ENCODE measurements at regions not wholly inside any gene's neighbourhood (a gene's known extent, or its start where the extent isn't known, plus 50 kb on each side); places are given as distances from the start of the nearest gene placed in this dataset.

DNA sequence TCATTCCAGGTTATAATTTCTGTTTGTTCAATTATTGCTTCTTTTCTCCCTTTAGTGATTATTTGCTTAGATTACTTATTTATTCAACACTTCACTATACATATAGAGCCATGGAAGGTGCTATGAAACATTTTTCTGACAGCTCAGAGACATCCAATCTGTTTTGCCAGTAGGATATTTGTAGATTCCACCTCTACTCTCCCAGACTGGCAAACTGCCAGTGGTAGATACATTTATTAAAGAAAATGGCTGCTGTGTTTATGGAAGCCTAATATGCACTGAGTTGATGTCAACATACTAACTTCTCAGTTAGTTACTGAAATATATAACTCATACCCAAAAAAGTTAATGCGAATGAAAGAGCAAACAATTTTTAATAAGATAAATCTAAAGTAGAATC, 348.6 kb downstream of the TRAM1L1 start:
- Histone ChIP-seq H3K23ac (ENCODE audit: low read depth, low read length, poor library complexity) (no peak overlapping the region), H3K9me3 (replicated peaks in 1 of 2; ENCODE audit: control insufficient read depth in 2 of 2, insufficient read depth in 1 of 2, low read depth in 1 of 2, low read length in 2 of 2) (no peaks in the 10 kb centered on the region), H3K27me3 (ENCODE audit: control insufficient read depth in 3 of 3, insufficient read depth in 3 of 3, low read depth in 1 of 3, low read length in 3 of 3) (no peaks in the 10 kb centered on the region), H2BK5ac (ENCODE audit: low read length) (no peak overlapping the region), H3K4me2 (ENCODE audit: insufficient read depth, low read length, poor library complexity, severe bottlenecking) (no peak overlapping the region), H3K79me1 (ENCODE audit: low read depth, low read length) (no peaks in the 10 kb centered on the region), H2AFZ (ENCODE audit: low read length) (no peak overlapping the region), H4K8ac (ENCODE audit: low read depth, low read length) (no peak overlapping the region), H2BK12ac (ENCODE audit: low read length) (no peak overlapping the region), H2BK15ac (ENCODE audit: low read length) (no peak overlapping the region), H2BK120ac (ENCODE audit: low read depth, low read length) (no peak overlapping the region), H3K9ac (ENCODE audit: low read depth, low read length, poor library complexity) (no peak overlapping the region), H3K4me1 (ENCODE audit: control insufficient read depth in 2 of 2, insufficient read depth in 1 of 2, low read depth in 1 of 2, low read length in 2 of 2) (no peaks in the 10 kb centered on the region), H3K4me3 (ENCODE audit: low read length in 2 of 2) (no peak overlapping the region), H4K91ac (ENCODE audit: low read depth, low read length, poor library complexity) (no peak overlapping the region), H2AK5ac (ENCODE audit: low read depth, low read length) (no peak overlapping the region), H3K4ac (ENCODE audit: low read length) (no peak overlapping the region), H3K27ac (replicated peaks; ENCODE audit: low read length) (no peak overlapping the region), H3K14ac (ENCODE audit: low read length) (no peak overlapping the region), H3K36me3 (replicated peaks in 1 of 2; ENCODE audit: control insufficient read depth in 2 of 2, insufficient read depth in 2 of 2, low read length in 2 of 2) (no peaks in the 10 kb centered on the region), H3K18ac (ENCODE audit: low read length) (no peak overlapping the region)
- DNase-seq (ENCODE audit: low spot score), result no peak
- WGBS, 2 donors (ENCODE audit: extremely low coverage in 2 of 2, insufficient read length in 2 of 2, insufficient replicate concordance in 1 of 2), result no CpG with 5 or more reads among the region's 1 CpG

DNA sequence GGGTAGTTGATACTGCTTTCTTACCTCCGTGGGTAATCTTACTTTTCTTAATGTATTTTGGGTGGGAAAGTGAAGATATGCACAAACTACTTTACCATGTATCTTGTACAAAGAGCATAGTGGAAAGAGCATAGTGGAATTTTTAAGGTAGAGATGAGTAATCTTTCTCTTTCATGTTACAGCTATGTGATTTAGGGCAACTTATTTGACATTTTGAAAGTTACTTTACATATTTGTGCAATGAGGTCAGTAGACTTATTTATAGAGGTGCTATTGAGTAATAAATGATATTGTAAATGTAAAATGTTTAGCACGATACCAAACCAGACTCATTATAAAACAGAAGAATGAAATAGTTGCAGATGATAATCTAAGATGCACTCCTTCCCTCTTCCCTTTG, 351.2 kb downstream of the TRAM1L1 start:
- H3K27ac ChIP-seq (replicated peaks; ENCODE audit: low read length), result no peak overlapping the region

DNA sequence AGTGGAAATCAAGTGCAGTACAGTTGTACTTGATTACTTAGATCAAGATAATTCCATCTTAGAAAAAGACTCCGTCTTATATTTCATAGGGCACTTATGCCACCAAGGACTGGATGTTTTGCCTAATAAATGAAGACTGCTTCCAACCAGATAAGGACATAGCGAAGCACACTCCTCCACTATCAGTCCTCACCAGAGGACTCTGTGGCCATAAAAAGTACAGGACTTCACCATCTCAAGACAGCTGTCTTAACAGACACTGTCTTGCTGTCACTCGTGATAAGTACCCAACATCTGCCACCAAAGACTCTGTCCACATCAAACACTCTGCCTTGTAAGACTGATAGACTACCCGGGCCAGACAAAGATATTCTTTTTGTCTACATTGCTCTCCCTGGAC, 352.0 kb downstream of the TRAM1L1 start:
- no peak overlapping the region for H2AFZ ChIP-seq (ENCODE audit: low read length)
- no peak overlapping the region for H2BK12ac ChIP-seq (ENCODE audit: low read length)
- H2BK15ac ChIP-seq (ENCODE audit: low read length), result no peak overlapping the region
- DNase-seq (ENCODE audit: low spot score), result no peak
- H3K23ac ChIP-seq (ENCODE audit: low read depth, low read length, poor library complexity), result no peak overlapping the region
- no peak overlapping the region for H3K4me2 ChIP-seq (ENCODE audit: insufficient read depth, low read length, poor library complexity, severe bottlenecking)
- no peaks in the 10 kb centered on the region for H3K4me1 ChIP-seq (ENCODE audit: control insufficient read depth in 2 of 2, insufficient read depth in 1 of 2, low read depth in 1 of 2, low read length in 2 of 2)
- H4K91ac ChIP-seq (ENCODE audit: low read depth, low read length, poor library complexity), result no peak overlapping the region
- no peak overlapping the region for H2AK5ac ChIP-seq (ENCODE audit: low read depth, low read length)
- no peak overlapping the region for H3K4me3 ChIP-seq (ENCODE audit: low read length in 2 of 2)
- H3K14ac ChIP-seq (ENCODE audit: low read length), result no peak overlapping the region
- H4K8ac ChIP-seq (ENCODE audit: low read depth, low read length), result no peak overlapping the region
- no peak overlapping the region for H3K27ac ChIP-seq (replicated peaks; ENCODE audit: low read length)
- H3K9ac ChIP-seq (ENCODE audit: low read depth, low read length, poor library complexity), result no peak overlapping the region
- H3K36me3 ChIP-seq (replicated peaks in 1 of 2; ENCODE audit: control insufficient read depth in 2 of 2, insufficient read depth in 2 of 2, low read length in 2 of 2), result no peaks in the 10 kb centered on the region
- H2BK120ac ChIP-seq (ENCODE audit: low read depth, low read length), result no peak overlapping the region
- H3K27me3 ChIP-seq (ENCODE audit: control insufficient read depth in 3 of 3, insufficient read depth in 3 of 3, low read depth in 1 of 3, low read length in 3 of 3), result no peaks in the 10 kb centered on the region
- H3K18ac ChIP-seq (ENCODE audit: low read length), result no peak overlapping the region
- H3K4ac ChIP-seq (ENCODE audit: low read length), result no peak overlapping the region
- H2BK5ac ChIP-seq (ENCODE audit: low read length), result no peak overlapping the region
- H3K9me3 ChIP-seq (replicated peaks in 1 of 2; ENCODE audit: control insufficient read depth in 2 of 2, insufficient read depth in 1 of 2, low read depth in 1 of 2, low read length in 2 of 2), result no peaks in the 10 kb centered on the region
- no CpG with 5 or more reads among the region's 4 CpGs for WGBS, 2 donors (ENCODE audit: extremely low coverage in 2 of 2, insufficient read length in 2 of 2, insufficient replicate concordance in 1 of 2)
- H3K79me1 ChIP-seq (ENCODE audit: low read depth, low read length), result no peaks in the 10 kb centered on the region

More for the DNA sequence above, 351.2 kb downstream of the TRAM1L1 start:
- no peak overlapping the region for H2BK120ac ChIP-seq (ENCODE audit: low read depth, low read length)
- no peak overlapping the region for H3K4me3 ChIP-seq (ENCODE audit: low read length in 2 of 2)
- no peak overlapping the region for H4K8ac ChIP-seq (ENCODE audit: low read depth, low read length)
- H4K91ac ChIP-seq (ENCODE audit: low read depth, low read length, poor library complexity), result no peak overlapping the region
- no peak for DNase-seq (ENCODE audit: low spot score)
- no peak overlapping the region for H3K4ac ChIP-seq (ENCODE audit: low read length)
- no peak overlapping the region for H2AFZ ChIP-seq (ENCODE audit: low read length)
- no peak overlapping the region for H2BK5ac ChIP-seq (ENCODE audit: low read length)
- H3K4me2 ChIP-seq (ENCODE audit: insufficient read depth, low read length, poor library complexity, severe bottlenecking), result no peak overlapping the region
- H3K36me3 ChIP-seq (replicated peaks in 1 of 2; ENCODE audit: control insufficient read depth in 2 of 2, insufficient read depth in 2 of 2, low read length in 2 of 2), result no peaks in the 10 kb centered on the region
- H3K9me3 ChIP-seq (replicated peaks in 1 of 2; ENCODE audit: control insufficient read depth in 2 of 2, insufficient read depth in 1 of 2, low read depth in 1 of 2, low read length in 2 of 2), result no peaks in the 10 kb centered on the region
- H3K4me1 ChIP-seq (ENCODE audit: control insufficient read depth in 2 of 2, insufficient read depth in 1 of 2, low read depth in 1 of 2, low read length in 2 of 2), result no peaks in the 10 kb centered on the region
- no peak overlapping the region for H2BK12ac ChIP-seq (ENCODE audit: low read length)
- H2BK15ac ChIP-seq (ENCODE audit: low read length), result no peak overlapping the region
- no peak overlapping the region for H2AK5ac ChIP-seq (ENCODE audit: low read depth, low read length)
- H3K14ac ChIP-seq (ENCODE audit: low read length), result no peak overlapping the region
- no peak overlapping the region for H3K18ac ChIP-seq (ENCODE audit: low read length)
- no CpG with 5 or more reads among the region's 2 CpGs for WGBS, 2 donors (ENCODE audit: extremely low coverage in 2 of 2, insufficient read length in 2 of 2, insufficient replicate concordance in 1 of 2)
- H3K27me3 ChIP-seq (ENCODE audit: control insufficient read depth in 3 of 3, insufficient read depth in 3 of 3, low read depth in 1 of 3, low read length in 3 of 3), result no peaks in the 10 kb centered on the region
- H3K23ac ChIP-seq (ENCODE audit: low read depth, low read length, poor library complexity), result no peak overlapping the region
- no peaks in the 10 kb centered on the region for H3K79me1 ChIP-seq (ENCODE audit: low read depth, low read length)
- H3K9ac ChIP-seq (ENCODE audit: low read depth, low read length, poor library complexity), result no peak overlapping the region

DNA sequence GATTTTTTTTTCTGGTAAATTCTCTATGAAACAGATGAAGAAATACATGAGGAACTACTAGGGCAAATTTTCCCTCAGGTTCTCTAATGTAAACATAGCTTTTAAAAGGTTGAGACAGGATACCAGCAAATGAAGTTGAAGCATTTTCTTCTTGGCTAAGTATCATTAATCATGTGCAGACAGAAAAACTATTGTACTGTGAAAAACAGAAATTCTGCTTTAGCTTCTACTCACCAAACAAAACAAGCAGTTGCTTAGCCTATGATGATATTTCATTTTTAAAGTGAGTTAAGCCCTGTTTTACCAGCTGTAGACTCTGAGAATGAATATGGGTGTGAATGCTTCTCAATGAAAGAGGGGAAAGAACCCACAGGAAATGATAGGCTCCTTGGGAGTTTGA, 358.9 kb downstream of the TRAM1L1 start:
- no peaks in the 10 kb centered on the region for H3K27me3 ChIP-seq (ENCODE audit: control insufficient read depth in 3 of 3, insufficient read depth in 3 of 3, low read depth in 1 of 3, low read length in 3 of 3)
- no peak overlapping the region for H3K4ac ChIP-seq (ENCODE audit: low read length)
- H2BK120ac ChIP-seq (ENCODE audit: low read depth, low read length), result no peak overlapping the region
- H2BK5ac ChIP-seq (ENCODE audit: low read length), result no peak overlapping the region
- H3K27ac ChIP-seq (replicated peaks; ENCODE audit: low read length), result no peak overlapping the region
- H3K23ac ChIP-seq (ENCODE audit: low read depth, low read length, poor library complexity), result no peak overlapping the region
- no peak overlapping the region for H4K91ac ChIP-seq (ENCODE audit: low read depth, low read length, poor library complexity)
- H3K9ac ChIP-seq (ENCODE audit: low read depth, low read length, poor library complexity), result no peak overlapping the region
- H2AFZ ChIP-seq (ENCODE audit: low read length), result no peak overlapping the region
- H3K4me1 ChIP-seq (ENCODE audit: control insufficient read depth in 2 of 2, insufficient read depth in 1 of 2, low read depth in 1 of 2, low read length in 2 of 2), result no peaks in the 10 kb centered on the region
- H3K9me3 ChIP-seq (replicated peaks in 1 of 2; ENCODE audit: control insufficient read depth in 2 of 2, insufficient read depth in 1 of 2, low read depth in 1 of 2, low read length in 2 of 2), result no peaks in the 10 kb centered on the region
- no peak overlapping the region for H4K8ac ChIP-seq (ENCODE audit: low read depth, low read length)
- no peak overlapping the region for H2BK15ac ChIP-seq (ENCODE audit: low read length)
- no peak overlapping the region for H3K14ac ChIP-seq (ENCODE audit: low read length)
- no peak overlapping the region for H3K4me3 ChIP-seq (ENCODE audit: low read length in 2 of 2)
- DNase-seq (ENCODE audit: low spot score), result no peak
- H2AK5ac ChIP-seq (ENCODE audit: low read depth, low read length), result no peak overlapping the region
- H3K79me1 ChIP-seq (ENCODE audit: low read depth, low read length), result no peaks in the 10 kb centered on the region
- no peak overlapping the region for H3K18ac ChIP-seq (ENCODE audit: low read length)
- no peak overlapping the region for H2BK12ac ChIP-seq (ENCODE audit: low read length)
- no peaks in the 10 kb centered on the region for H3K36me3 ChIP-seq (replicated peaks in 1 of 2; ENCODE audit: control insufficient read depth in 2 of 2, insufficient read depth in 2 of 2, low read length in 2 of 2)
- no peak overlapping the region for H3K4me2 ChIP-seq (ENCODE audit: insufficient read depth, low read length, poor library complexity, severe bottlenecking)

Measured in neuronal stem cell (in vitro differentiated cells).